Upper lobe of right lung (tissue), 1 donor: ENCODE measurements at regions not wholly inside any gene's neighbourhood (a gene's known extent, or its start where the extent isn't known, plus 50 kb on each side); places are given as distances from the start of the nearest gene placed in this dataset.
A peak's percentile ranks its signal among the peaks of the same experiment; 100 is the strongest.

Experiments
- ATAC-seq: fragments of 200-7000 bp; cut with Tn5 transposase; one replicate; pipeline ENCODE4 v1.9.1; 2020; ENCODE audit warnings: mild to moderate bottlenecking, moderate library complexity
- DNase-seq: peaks from one replicate; pipeline ENCODE4 v3.0.0-alpha.2; 2020
- H3K27ac ChIP-seq: fragments of 200-600 bp; one replicate; pipeline ENCODE4 v1.8.0; 2022
- H3K27me3 ChIP-seq: fragments of 200-600 bp; one replicate; pipeline ENCODE4 v1.8.0; 2022; ENCODE audit warnings: mild to moderate bottlenecking
- H3K36me3 ChIP-seq: fragments of 200-600 bp; one replicate; pipeline ENCODE4 v1.8.0; 2022
- H3K4me1 ChIP-seq: fragments of 200-600 bp; one replicate; pipeline ENCODE4 v1.8.0; 2022
- H3K4me3 ChIP-seq: fragments of 200-600 bp; one replicate; pipeline ENCODE4 v1.8.0; 2022; ENCODE audit warnings: mild to moderate bottlenecking
- H3K9me3 ChIP-seq: fragments of 200-600 bp; one replicate; pipeline ENCODE4 v1.8.0; 2022
- intact Hi-C: fragments of 100-400 bp; cut with DNase I; formaldehyde crosslinking; loops from one replicate; pipeline ENCODE4 v1.11.0; 2022
- TF ChIP-seq, protein P1 (sequence below): fragments of 200-600 bp; IDR thresholded peaks from one replicate; pipeline ENCODE4 v1.8.0; 2022; ENCODE audit warnings: antibody characterized with exemption
- donor health status: DM: no; HTN: yes; CAD: no; lungs with severe emphysema.

DNA sequence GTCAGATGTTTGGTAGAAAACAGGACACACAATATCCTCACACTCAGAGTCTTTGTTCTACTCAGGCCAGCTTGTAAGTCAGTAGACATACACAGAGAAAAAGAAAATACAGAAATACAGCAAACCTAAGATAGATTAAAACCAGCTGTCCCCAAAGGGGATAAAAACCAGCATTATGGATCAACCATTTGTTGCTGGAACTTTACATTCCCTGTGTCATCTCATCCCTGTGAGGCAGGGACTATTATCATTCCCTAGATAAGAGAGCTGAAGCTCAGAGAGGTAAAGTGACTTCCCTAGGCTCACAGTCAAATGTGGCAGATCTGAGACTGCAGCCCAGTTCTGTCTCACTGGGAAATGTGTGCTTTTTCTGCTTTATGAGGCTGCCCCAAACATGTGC is 80.7 kb downstream of the DMRTA2 start:
- no peaks in the 10 kb centered on the region for H3K36me3 ChIP-seq
- no peak for DNase-seq
- H3K4me1 ChIP-seq = no peaks in the 10 kb centered on the region
- no peak for ATAC-seq
- no peak overlapping the region for H3K27ac ChIP-seq
- H3K27me3 ChIP-seq = peaks cover 17% of the 10 kb centered on the region
- H3K4me3 ChIP-seq = no peak overlapping the region
- no peaks in the 10 kb centered on the region for H3K9me3 ChIP-seq
- intact Hi-C loops = no loop called here
- TF ChIP-seq, protein P1, sequence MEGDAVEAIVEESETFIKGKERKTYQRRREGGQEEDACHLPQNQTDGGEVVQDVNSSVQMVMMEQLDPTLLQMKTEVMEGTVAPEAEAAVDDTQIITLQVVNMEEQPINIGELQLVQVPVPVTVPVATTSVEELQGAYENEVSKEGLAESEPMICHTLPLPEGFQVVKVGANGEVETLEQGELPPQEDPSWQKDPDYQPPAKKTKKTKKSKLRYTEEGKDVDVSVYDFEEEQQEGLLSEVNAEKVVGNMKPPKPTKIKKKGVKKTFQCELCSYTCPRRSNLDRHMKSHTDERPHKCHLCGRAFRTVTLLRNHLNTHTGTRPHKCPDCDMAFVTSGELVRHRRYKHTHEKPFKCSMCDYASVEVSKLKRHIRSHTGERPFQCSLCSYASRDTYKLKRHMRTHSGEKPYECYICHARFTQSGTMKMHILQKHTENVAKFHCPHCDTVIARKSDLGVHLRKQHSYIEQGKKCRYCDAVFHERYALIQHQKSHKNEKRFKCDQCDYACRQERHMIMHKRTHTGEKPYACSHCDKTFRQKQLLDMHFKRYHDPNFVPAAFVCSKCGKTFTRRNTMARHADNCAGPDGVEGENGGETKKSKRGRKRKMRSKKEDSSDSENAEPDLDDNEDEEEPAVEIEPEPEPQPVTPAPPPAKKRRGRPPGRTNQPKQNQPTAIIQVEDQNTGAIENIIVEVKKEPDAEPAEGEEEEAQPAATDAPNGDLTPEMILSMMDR = no peak

DNA sequence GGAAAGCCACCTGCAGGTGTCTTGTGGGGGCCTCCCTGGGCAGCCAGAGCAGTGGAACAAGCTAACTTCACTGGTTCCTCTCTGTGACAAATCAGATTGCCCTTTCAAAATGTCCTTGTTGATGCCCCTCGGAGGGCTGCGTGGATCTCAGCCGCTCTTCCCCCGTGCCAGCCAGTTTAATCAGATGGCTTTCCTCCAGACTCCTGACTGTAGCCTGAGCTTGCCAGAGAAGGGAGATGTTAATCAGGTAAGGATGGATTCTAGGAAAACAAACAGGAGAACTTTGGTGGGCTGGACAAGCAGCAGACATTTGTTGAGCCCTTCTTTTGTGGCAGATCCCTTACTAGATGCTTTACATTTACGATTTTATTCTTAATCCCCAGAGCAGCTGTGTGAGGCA is 88.2 kb downstream of the DMRTA2 start:
- Histone ChIP-seq H3K4me1 (peaks cover 4% of the 10 kb centered on the region), H3K27me3 (peaks cover 9% of the 10 kb centered on the region)
- no peak for ATAC-seq

GRCh38 chr1:50333595-50333974 is 89.7 kb downstream of the DMRTA2 start:
- Histone ChIP-seq H3K27ac (no peak overlapping the region), H3K36me3 (no peaks in the 10 kb centered on the region), H3K4me3 (peak overlapping the region; percentile 44), H3K9me3 (no peaks in the 10 kb centered on the region), H3K27me3 (peaks cover 8% of the 10 kb centered on the region), H3K4me1 (peaks cover 4% of the 10 kb centered on the region)
- peak; percentile 79 for DNase-seq
- intact Hi-C loops = no loop called here
- TF ChIP-seq, protein P1 = peak; percentile 52
- ATAC-seq = peak; percentile 91

More for the DNA sequence above, 88.2 kb downstream of the DMRTA2 start:
- intact Hi-C loops = no loop called here
- Histone ChIP-seq H3K27ac (no peak overlapping the region), H3K4me3 (no peak overlapping the region), H3K36me3 (no peaks in the 10 kb centered on the region), H3K9me3 (no peaks in the 10 kb centered on the region)
- TF ChIP-seq, protein P1 = no peak
- DNase-seq = no peak

GRCh38 chr1:50332941-50333594 is 90.2 kb downstream of the DMRTA2 start:
- intact Hi-C loops = no loop called here
- H3K36me3 ChIP-seq = no peaks in the 10 kb centered on the region
- TF ChIP-seq, protein P1 = peak; percentile 79
- peak; percentile 83 for DNase-seq
- H3K9me3 ChIP-seq = no peaks in the 10 kb centered on the region
- peak; percentile 94 for ATAC-seq
- no peak overlapping the region for H3K27ac ChIP-seq
- peak overlapping the region; percentile 44 for H3K4me3 ChIP-seq
- H3K27me3 ChIP-seq = peaks cover 6% of the 10 kb centered on the region
- H3K4me1 ChIP-seq = peaks cover 4% of the 10 kb centered on the region

DNA sequence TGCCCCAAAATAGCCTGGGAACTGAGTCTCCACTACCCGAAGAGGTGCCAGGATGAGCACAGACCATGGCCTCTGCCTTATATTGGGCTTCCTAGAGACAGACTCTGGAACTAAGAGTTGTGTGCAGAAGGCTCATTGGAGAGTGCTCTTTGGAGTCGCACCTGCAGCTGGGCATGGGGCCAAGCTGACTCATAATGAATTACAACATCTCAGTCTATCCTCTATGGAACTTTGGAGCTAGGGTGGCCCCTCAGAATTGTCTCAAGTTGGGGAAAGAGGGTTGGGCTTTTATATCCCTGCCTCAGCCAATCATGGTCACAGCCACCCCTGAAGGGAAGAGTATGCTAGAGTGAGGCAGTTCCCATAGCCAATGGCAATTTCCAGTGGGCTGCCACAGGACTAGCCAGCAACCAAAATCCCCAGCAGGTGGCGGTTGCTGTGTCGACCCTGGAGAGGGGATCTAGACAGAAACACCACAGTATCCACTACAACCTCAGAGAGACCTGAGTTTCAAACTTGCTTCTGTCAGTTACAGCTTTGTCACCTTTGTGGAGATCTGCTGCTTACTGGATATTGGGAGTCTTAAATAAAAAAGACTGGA is 93.8 kb downstream of the DMRTA2 start:
- Histone ChIP-seq H3K36me3 (no peaks in the 10 kb centered on the region), H3K27me3 (peaks cover 12% of the 10 kb centered on the region), H3K4me1 (peaks cover 4% of the 10 kb centered on the region), H3K4me3 (no peak overlapping the region), H3K27ac (no peak overlapping the region), H3K9me3 (no peaks in the 10 kb centered on the region)
- intact Hi-C loops = no loop called here
- TF ChIP-seq, protein P1 = no peak
- ATAC-seq (no peak), DNase-seq (no peak)
